WI38 (cell line): ENCODE measurements at regions not wholly inside any gene's neighbourhood (a gene's known extent, or its start where the extent isn't known, plus 50 kb on each side); places are given as distances from the start of the nearest gene placed in this dataset.

Source experiments
- H3K4me3 ChIP-seq: 2 replicates; pipeline ENCODE4 v1.5.1; 2011; ENCODE audit warnings: low read depth, mild to moderate bottlenecking, control low read depth, low read length
- TF ChIP-seq, protein P1 (sequence below): IDR thresholded peaks from 2 replicates; pipeline ENCODE4 v1.5.1; 2012; ENCODE audit warnings: low read depth, mild to moderate bottlenecking, control low read depth, low read length

DNA sequence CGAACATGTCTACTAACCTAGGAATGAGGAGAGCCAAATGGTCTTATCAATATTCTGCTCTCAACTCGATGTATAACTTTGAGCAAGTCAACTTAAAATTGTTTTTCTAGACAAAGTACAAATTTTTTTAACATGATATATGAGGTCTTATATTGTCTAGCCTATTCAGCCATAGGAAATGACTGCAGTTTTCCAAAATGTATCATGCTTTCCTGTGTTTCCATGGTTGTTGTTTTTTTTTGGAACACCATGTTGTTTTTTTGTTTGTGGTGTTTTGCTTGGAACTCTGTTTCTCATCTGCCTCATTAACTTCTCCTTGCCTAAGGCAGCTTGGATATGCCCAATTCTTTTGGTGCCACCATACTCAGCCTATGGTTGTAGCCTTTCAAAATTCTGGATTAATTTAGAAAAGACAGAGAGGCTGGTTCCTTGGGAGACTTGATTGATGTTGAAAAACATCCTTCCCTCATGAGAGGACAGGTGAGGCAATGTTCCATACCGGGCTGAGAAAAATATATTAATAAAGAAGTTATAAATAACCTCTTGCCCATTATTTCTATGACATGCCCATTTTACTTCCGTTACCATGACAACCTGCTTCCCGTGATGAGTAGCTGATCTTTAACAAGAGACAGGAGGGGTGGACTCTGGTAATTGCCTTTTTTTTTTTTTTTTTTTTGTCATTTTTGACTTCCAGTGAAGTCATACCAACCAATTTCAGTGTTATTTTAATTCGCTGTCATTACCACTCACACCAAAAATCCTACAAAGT is 687.9 kb upstream of the GRM7 start:
- H3K4me3 ChIP-seq = no peak overlapping the region
- TF ChIP-seq, protein P1, sequence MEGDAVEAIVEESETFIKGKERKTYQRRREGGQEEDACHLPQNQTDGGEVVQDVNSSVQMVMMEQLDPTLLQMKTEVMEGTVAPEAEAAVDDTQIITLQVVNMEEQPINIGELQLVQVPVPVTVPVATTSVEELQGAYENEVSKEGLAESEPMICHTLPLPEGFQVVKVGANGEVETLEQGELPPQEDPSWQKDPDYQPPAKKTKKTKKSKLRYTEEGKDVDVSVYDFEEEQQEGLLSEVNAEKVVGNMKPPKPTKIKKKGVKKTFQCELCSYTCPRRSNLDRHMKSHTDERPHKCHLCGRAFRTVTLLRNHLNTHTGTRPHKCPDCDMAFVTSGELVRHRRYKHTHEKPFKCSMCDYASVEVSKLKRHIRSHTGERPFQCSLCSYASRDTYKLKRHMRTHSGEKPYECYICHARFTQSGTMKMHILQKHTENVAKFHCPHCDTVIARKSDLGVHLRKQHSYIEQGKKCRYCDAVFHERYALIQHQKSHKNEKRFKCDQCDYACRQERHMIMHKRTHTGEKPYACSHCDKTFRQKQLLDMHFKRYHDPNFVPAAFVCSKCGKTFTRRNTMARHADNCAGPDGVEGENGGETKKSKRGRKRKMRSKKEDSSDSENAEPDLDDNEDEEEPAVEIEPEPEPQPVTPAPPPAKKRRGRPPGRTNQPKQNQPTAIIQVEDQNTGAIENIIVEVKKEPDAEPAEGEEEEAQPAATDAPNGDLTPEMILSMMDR = no peak

DNA sequence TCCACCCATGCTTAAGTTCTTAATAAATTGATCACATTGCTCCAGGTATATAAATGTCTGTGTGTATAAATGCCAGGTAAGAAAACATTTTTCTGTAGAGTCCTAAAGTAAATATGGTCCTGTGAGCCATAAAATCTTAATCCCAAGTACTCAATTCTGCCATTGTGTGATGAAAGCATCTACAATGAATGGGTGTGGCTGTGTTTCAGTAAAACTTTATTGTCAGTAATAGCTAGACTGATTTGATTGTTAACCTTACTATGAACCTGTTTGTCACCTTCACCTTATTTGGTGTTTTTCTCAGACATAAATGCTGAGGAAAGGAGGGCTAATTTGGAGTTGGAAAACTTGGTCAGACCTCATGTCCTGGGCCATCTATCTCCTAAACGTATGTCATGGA is 683.5 kb upstream of the GRM7 start:
- TF ChIP-seq, protein P1 = no peak
- H3K4me3 ChIP-seq = no peak overlapping the region

DNA sequence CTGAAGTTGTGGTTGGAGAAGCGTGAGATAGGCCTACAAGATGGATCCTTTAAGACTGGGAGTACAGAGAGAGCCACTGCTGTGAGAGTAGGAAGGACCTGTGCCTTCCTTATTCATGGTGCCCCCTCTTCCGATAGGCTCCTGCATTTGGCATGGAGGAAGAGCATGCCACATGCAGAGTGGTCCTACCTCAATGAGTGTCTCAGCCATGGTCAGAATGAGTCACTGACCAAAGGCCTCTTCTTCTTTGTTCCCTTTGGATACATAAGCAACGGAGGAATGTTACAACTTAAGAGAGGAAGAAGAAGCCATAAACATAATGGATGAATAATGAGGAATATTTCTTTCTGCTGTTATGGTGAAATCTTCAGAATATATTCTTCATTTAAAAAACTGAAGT is 681.2 kb upstream of the GRM7 start:
- TF ChIP-seq, protein P1 = no peak
- no peak overlapping the region for H3K4me3 ChIP-seq

DNA sequence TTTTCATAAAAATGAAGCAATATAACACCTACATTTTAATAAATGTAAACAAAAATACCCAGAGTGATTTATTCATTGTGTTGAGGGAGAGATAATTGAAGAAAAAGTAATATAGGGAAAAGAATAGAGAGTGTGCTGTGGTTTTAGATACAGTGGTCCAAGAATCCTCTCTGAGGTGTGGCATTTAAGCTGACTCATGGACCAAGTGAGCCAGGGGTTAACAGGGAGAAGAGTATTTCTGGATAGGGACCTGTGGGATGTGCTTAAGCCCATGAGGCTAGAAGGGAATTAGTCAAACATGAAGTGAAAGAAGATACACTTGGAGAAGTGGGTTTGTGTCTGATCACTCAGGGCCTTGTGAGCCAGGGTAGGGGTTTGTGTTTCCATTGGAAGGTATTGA is 680.7 kb upstream of the GRM7 start:
- TF ChIP-seq, protein P1 = no peak
- no peak overlapping the region for H3K4me3 ChIP-seq

DNA sequence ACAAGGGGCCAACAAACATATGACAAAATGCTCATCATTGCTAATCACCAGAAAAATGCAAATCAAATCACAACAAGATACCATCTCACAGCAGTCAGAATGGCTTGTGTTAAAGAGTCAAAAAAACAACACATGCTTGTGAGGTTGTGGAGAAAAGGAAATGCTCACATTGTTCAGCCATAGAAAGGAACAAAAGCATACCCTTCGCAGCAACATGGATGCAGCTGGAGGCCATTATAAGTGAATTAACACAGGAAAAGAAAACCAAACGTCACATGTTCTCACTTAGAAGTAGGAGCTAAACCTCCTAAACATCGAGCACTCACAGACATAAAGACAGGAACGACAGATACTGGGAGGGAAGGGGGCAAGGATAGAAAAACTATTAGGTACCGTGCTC is 678.4 kb upstream of the GRM7 start:
- TF ChIP-seq, protein P1 = no peak
- H3K4me3 ChIP-seq = no peak overlapping the region

DNA sequence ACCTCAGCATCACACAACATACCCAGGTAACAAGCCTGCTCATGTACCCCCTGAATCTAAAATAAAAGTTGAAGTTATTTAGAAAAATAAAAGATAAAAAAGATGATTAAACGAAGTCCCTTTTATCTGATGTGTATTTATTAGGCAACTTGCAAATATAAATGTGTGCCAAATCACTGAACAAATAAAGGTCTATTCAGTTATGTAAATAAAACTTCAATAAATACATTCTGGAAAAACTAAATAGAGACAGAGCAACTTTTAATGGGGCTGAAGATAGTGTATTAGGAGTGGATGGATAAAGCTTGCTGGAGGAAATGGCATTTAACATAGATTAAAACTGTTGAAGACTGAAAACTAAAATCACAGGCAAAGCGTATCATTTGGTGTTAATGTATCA is 678.0 kb upstream of the GRM7 start:
- no peak overlapping the region for H3K4me3 ChIP-seq
- TF ChIP-seq, protein P1 = no peak

DNA sequence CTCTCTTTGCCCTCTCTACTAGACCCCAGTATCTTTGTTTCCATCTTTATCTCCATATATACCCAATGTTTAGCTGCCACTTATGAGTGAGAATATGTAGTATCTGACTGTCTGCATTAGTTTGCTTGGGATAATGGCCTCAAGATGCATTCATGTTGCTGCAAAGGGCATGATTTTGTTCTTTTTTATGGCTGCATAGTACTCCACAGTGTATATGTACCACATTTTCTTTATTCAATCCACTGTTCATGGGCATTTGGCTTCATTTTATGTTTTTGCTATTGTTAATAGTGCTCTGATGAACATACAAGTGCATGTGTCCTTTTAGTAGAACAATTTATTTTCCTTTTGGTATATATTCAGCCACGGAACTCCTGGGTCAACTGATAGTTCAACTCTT is 671.5 kb upstream of the GRM7 start:
- TF ChIP-seq, protein P1 = no peak
- H3K4me3 ChIP-seq = no peak overlapping the region
